ENCODE measurements at regions not wholly inside any gene's neighbourhood (a gene's known extent, or its start where the extent isn't known, plus 50 kb on each side); places are given as distances from the start of the nearest gene placed in this dataset.

DNA sequence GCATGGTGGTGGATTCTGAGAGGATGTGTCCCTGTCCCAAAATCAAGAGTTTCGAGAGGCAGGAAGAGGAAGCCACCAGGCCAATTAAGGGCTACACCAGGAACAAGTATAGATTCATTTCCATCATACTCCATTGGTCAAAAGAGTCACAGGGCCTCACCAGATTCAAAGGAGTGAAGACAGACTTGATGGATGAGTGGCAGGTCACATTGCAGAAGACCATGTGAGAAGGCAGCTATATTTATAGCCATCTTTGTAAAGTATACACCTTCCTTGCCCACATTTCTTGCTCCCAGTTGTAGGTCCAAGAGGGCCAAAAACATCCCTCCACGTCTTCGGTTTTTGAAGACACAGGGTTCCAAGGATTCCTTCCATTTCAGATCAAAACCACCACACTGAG is 406.0 kb downstream of the BCOR start:
- TF ChIP-seq, protein P1, sequence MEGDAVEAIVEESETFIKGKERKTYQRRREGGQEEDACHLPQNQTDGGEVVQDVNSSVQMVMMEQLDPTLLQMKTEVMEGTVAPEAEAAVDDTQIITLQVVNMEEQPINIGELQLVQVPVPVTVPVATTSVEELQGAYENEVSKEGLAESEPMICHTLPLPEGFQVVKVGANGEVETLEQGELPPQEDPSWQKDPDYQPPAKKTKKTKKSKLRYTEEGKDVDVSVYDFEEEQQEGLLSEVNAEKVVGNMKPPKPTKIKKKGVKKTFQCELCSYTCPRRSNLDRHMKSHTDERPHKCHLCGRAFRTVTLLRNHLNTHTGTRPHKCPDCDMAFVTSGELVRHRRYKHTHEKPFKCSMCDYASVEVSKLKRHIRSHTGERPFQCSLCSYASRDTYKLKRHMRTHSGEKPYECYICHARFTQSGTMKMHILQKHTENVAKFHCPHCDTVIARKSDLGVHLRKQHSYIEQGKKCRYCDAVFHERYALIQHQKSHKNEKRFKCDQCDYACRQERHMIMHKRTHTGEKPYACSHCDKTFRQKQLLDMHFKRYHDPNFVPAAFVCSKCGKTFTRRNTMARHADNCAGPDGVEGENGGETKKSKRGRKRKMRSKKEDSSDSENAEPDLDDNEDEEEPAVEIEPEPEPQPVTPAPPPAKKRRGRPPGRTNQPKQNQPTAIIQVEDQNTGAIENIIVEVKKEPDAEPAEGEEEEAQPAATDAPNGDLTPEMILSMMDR (IDR thresholded peaks at IDR 0.05): no peak
- no peak for TF ChIP-seq POLR2A (IDR thresholded peaks at IDR 0.05)

Data from uterus (tissue), 2 donors.